ENCODE measurements at regions not wholly inside any gene's neighbourhood (a gene's known extent, or its start where the extent isn't known, plus 50 kb on each side); places are given as distances from the start of the nearest gene placed in this dataset.

GRCh38 chr7:28237363-28237762 is 56.8 kb upstream of the JAZF1 start:
- Histone ChIP-seq H3K36me3 (ENCODE audit: control insufficient read depth in 2 of 4, insufficient read depth in 4 of 4, low read length in 3 of 4) (no peaks in the 10 kb centered on the region), H3K27ac (ENCODE audit: low read depth, low read length) (no peak overlapping the region)
- CTCF ChIA-PET (ENCODE audit: partially characterized antibody), result interaction anchor here (0.6 kb wide), 1 partner anchor 141 kb away, joined by 3 read pairs; no protein-coding TSS in a partner anchor

More at GRCh38 chr7:28237363-28237762, 56.8 kb upstream of the JAZF1 start:
- Histone ChIP-seq H3K56ac (replicated peaks; ENCODE audit: insufficient read length, low read depth, low read length) (no peak overlapping the region), H4K91ac (replicated peaks; ENCODE audit: insufficient read length, low read length) (peak overlapping the region; percentile 92), H4K20me1 (replicated peaks in 1 of 2; ENCODE audit: control insufficient read depth in 1 of 2, insufficient read depth in 2 of 2, low read length in 2 of 2) (no peaks in the 10 kb centered on the region), H2BK12ac (ENCODE audit: low read depth, low read length) (no peak overlapping the region), H3K79me1 (ENCODE audit: low read depth, low read length) (no peaks in the 10 kb centered on the region), H3K23ac (ENCODE audit: insufficient read length) (no peak overlapping the region), H2BK120ac (replicated peaks; ENCODE audit: low read depth, low read length) (peak overlapping the region; percentile 25), H3K4me3 (ENCODE audit: extremely low read depth in 1 of 4, insufficient read depth in 2 of 4, low read depth in 3 of 4, low read length in 4 of 4) (no peak overlapping the region), H3K27me3 (replicated peaks in 1 of 4; ENCODE audit: control insufficient read depth in 3 of 4, extremely low read depth in 1 of 4, insufficient read depth in 3 of 4, low read length in 3 of 4) (no peaks in the 10 kb centered on the region), H2BK5ac (ENCODE audit: low read depth, low read length) (peak overlapping the region; percentile 91; the same call in 1 of the 2 replicates), H3K79me2 (ENCODE audit: control insufficient read depth in 1 of 2, insufficient read depth in 2 of 2, low read length in 2 of 2) (no peaks in the 10 kb centered on the region), H2AK5ac (ENCODE audit: low read depth, low read length) (0 out of 2 replicates have a peak overlapping the region, but pooled peaks have one; percentile 7), H2BK20ac (ENCODE audit: low read length) (peak overlapping the region; percentile 91; the same call in 1 of the 2 replicates), H4K8ac (ENCODE audit: extremely low read depth, insufficient read depth, low read length) (no peak overlapping the region), H3K14ac (ENCODE audit: insufficient read length) (peak overlapping the region; percentile 91), H3K23me2 (ENCODE audit: low read depth, low read length) (no peaks in the 10 kb centered on the region), H2BK15ac (ENCODE audit: low read length) (no peak overlapping the region), H4K5ac (ENCODE audit: insufficient read length, low read depth, low read length) (peak overlapping the region; percentile 54), H3K4me2 (ENCODE audit: insufficient read depth in 1 of 2, low read depth in 2 of 2, low read length in 2 of 2) (no peak overlapping the region), H3K4ac (replicated peaks; ENCODE audit: insufficient read length, low read depth, low read length) (peak overlapping the region; percentile 94), H2AFZ (ENCODE audit: low read length) (no peak overlapping the region), H3K9me3 (ENCODE audit: insufficient read depth in 2 of 2, low read depth in 1 of 2, low read length in 1 of 2) (no peaks in the 10 kb centered on the region), H3K9ac (replicated peaks in 1 of 4; ENCODE audit: extremely low read depth in 1 of 4, low read depth in 3 of 4, low read length in 3 of 4) (no peak overlapping the region), H3K18ac (ENCODE audit: extremely low read depth, low read length) (peak overlapping the region; percentile 40), H3K4me1 (replicated peaks in 1 of 4; ENCODE audit: control insufficient read depth in 3 of 4, insufficient read depth in 4 of 4, low read length in 3 of 4) (peaks cover 0 to 8% (median 2%) of the 10 kb centered on the region in 4 experiments; a peak in 4 of 7 replicates)
- WGBS, 2 experiments (ENCODE audit: extremely low coverage in 1 of 2, insufficient coverage in 1 of 2, insufficient read length in 1 of 2, insufficient replicate concordance in 2 of 2, low coverage in 1 of 2, low lambda C conversion rate in 2 of 2, missing lambda C conversion rate in 1 of 2), result 87% methylated on average over 5 of the region's 5 CpGs; no CpG with 5 or more reads in 1 of the 2 experiments
- FAIRE-seq (no peak), DNase-seq (ENCODE audit: low read depth in 1 of 2, low spot score in 2 of 2) (no peak)
- TF ChIP-seq POU5F1 (IDR thresholded peaks at IDR 0.05; ENCODE audit: low read depth, low read length), result no peak
- TF ChIP-seq HDAC2 (IDR thresholded peaks at IDR 0.05; ENCODE audit: borderline replicate concordance in 1 of 2, low read depth in 2 of 2, low read length in 2 of 2), result no peak
- TF ChIP-seq CEBPB (IDR thresholded peaks at IDR 0.05; ENCODE audit: low read depth, low read length), result no peak
- POLR2A ChIA-PET (ENCODE audit: partially characterized antibody), result no interaction called here

Measured in H1 (cell line).